Activated T-cell treated with anti-CD3 and anti-CD28 coated beads, Interleukin-2, amount 50 U/mL, for 72 hours (primary cell): ENCODE measurements at regions not wholly inside any gene's neighbourhood (a gene's known extent, or its start where the extent isn't known, plus 50 kb on each side); places are given as distances from the start of the nearest gene placed in this dataset.
"Not testable (repeated sequence)": the region's sequence is repeated elsewhere in the genome, so short reads cannot be mapped to it uniquely, and the experiment has no call there.

ENCODE experiments used
- ATAC-seq, 2 donors: fragments of 150-1000 bp; cut with Tn5 transposase; replicated peaks in 1 of 2; 2 replicates each; pipeline ENCODE4 v1.10.0; 2021; ENCODE audit warnings: moderate library complexity in 2 of 2, mild to moderate bottlenecking in 1 of 2
- DNase-seq, 2 donors: peaks; one replicate each; pipeline ENCODE4 v3.0.0; 2021 to 2022; ENCODE audit warnings: mixed read lengths in 1 of 2
- H3K27ac Mint-ChIP-seq: one replicate; pipeline ENCODE4 v1.8.0; 2022; ENCODE audit warnings: mild to moderate bottlenecking, moderate library complexity, mixed read lengths
- H3K27me3 Mint-ChIP-seq: one replicate; pipeline ENCODE4 v1.8.0; 2022; ENCODE audit warnings: low read depth, mixed read lengths
- H3K36me3 Mint-ChIP-seq, 2 donors: one replicate each; pipeline ENCODE4 v1.8.0; 2022; ENCODE audit warnings: mixed read lengths in 2 of 2, mild to moderate bottlenecking in 1 of 2; ENCODE audit not compliant: insufficient read depth in 2 of 2
- H3K4me1 Mint-ChIP-seq: one replicate; pipeline ENCODE4 v1.8.0; 2022; ENCODE audit warnings: low read depth, mixed read lengths
- H3K4me3 Mint-ChIP-seq, 2 donors: one replicate each; pipeline ENCODE4 v1.8.0; 2022; ENCODE audit warnings: mild to moderate bottlenecking in 2 of 2, mixed read lengths in 2 of 2, moderate library complexity in 2 of 2
- H3K9me3 Mint-ChIP-seq, 2 donors: one replicate each; pipeline ENCODE4 v1.8.0; 2022; ENCODE audit warnings: mixed read lengths in 2 of 2

- Mint-ChIP-seq H3K4me1 (no peaks in the 10 kb centered on the region), H3K27ac (no peak overlapping the region), H3K27me3 (peaks cover 32% of the 10 kb centered on the region), H3K4me3 (no peak overlapping the region), H3K9me3 (peaks cover 4% of the 10 kb centered on the region in 2 donors), H3K36me3 (peaks cover 0 to 2% of the 10 kb centered on the region in 2 donors)
- no peak for ATAC-seq
- no peak for DNase-seq
These were observed 65.3 kb downstream of the CDO1 start for GRCh38 chr5:115751176-115751575.

GRCh38 chr5:115749016-115749415 is 67.4 kb downstream of the CDO1 start:
- H3K27me3 Mint-ChIP-seq: peaks cover 24% of the 10 kb centered on the region
- ATAC-seq: no peak
- no peak overlapping the region for H3K27ac Mint-ChIP-seq
- H3K4me3 Mint-ChIP-seq: no peak overlapping the region
- H3K4me1 Mint-ChIP-seq: no peaks in the 10 kb centered on the region
- H3K9me3 Mint-ChIP-seq: peaks cover 7 to 9% of the 10 kb centered on the region in 2 donors
- DNase-seq: no peak
- peaks cover 5 to 7% of the 10 kb centered on the region in 2 donors for H3K36me3 Mint-ChIP-seq

- H3K36me3 Mint-ChIP-seq, H3K4me3 Mint-ChIP-seq, DNase-seq, ATAC-seq, H3K9me3 Mint-ChIP-seq, H3K27ac Mint-ChIP-seq: not testable (repeated sequence)
- Mint-ChIP-seq H3K27me3 (peaks cover 49% of the 10 kb centered on the region), H3K4me1 (peaks cover 15% of the 10 kb centered on the region)
These were observed 77.2 kb downstream of the CDO1 start for GRCh38 chr5:115739245-115739644.

- Mint-ChIP-seq H3K36me3 (peaks cover 3 to 4% of the 10 kb centered on the region in 2 donors), H3K9me3 (peaks cover 2 to 7% of the 10 kb centered on the region in 2 donors), H3K4me3 (no peak overlapping the region), H3K4me1 (peaks cover 15% of the 10 kb centered on the region), H3K27ac (no peak overlapping the region), H3K27me3 (peaks cover 53% of the 10 kb centered on the region)
- no peak for ATAC-seq
- no peak for DNase-seq
These were observed 77.6 kb downstream of the CDO1 start for GRCh38 chr5:115738830-115739229.

- Mint-ChIP-seq H3K36me3 (peaks cover 0 to 4% of the 10 kb centered on the region in 2 donors), H3K4me1 (peaks cover 15% of the 10 kb centered on the region), H3K4me3 (peak overlapping the region in 1 of 2 donors; percentile 22), H3K9me3 (peaks cover 0 to 3% of the 10 kb centered on the region in 2 donors), H3K27me3 (peaks cover 64% of the 10 kb centered on the region), H3K27ac (no peak overlapping the region)
- DNase-seq: no peak
- ATAC-seq: no peak
These were observed 79.0 kb downstream of the CDO1 start for GRCh38 chr5:115737452-115737851.

DNA sequence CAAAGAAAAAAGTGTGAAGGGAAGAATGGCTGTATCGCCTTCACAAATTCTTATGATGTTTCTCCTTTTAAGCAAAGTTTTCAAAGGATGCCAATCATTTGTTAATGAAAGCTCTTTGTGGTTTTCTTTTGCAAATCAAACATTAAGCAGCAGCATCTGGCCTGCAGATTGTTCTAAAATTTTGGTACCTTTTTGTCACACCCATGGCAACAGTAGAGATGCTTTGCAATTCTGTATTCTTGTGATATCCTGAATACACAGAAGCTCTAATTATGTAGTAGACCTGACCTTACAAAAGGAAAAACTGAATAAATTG is 79.8 kb downstream of the CDO1 start:
- ATAC-seq (no peak), DNase-seq (no peak)
- Mint-ChIP-seq H3K9me3 (no peaks in the 10 kb centered on the region), H3K27ac (no peak overlapping the region), H3K4me3 (no peak overlapping the region), H3K4me1 (peaks cover 15% of the 10 kb centered on the region), H3K27me3 (peaks cover 67% of the 10 kb centered on the region), H3K36me3 (peaks cover 0 to 1% of the 10 kb centered on the region in 2 donors)

GRCh38 chr5:115736004-115736689 is 80.3 kb downstream of the CDO1 start:
- Mint-ChIP-seq H3K36me3 (no peaks in the 10 kb centered on the region), H3K27ac (no peak overlapping the region), H3K4me1 (peaks cover 15% of the 10 kb centered on the region), H3K27me3 (peaks cover 65% of the 10 kb centered on the region), H3K9me3 (no peaks in the 10 kb centered on the region), H3K4me3 (peak overlapping the region in 1 of 2 donors; percentile 43)
- ATAC-seq (peak in 1 of 2 donors; percentile 17), DNase-seq (no peak)

DNA sequence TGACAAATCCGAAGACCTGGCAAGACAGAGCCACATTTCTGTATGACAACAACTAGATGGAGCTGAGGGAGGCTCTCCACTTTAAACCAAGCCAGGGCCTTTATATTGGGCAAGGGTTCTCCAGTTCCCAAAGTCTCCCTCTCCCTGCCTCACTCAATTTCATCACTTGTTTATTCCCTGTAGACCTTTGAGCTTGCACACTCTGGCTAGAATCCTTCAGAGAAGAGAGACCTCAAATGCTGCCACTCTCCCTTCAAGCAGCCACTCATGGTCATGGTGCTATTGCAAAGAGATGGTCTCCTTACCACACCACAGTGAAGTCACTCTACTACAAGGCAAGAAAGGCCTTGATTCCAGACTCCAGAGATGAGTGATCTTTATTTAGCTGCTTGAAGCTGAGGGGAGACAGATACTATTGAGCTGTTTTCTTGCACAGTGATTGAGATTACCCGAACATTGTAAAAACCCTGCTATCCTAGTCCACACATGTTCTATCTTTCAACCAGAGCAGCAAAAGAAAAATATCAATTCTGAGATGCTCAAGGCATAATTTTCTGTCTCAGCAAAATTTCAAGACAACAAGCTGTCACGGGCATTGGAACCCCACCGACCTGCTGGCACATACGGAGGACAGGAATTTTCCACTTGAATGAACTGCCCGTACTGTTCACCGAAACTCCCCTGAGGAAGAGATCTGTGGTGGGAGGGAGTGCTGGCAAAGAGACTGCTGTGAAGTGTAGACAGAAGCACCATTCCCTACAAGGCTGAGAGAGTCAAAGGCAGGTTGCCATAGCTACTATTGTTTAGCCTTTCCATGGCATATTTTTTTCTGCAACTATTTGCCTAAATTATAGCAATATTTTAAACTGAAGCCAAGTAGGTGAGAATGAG is 81.1 kb downstream of the CDO1 start:
- Mint-ChIP-seq H3K9me3 (no peaks in the 10 kb centered on the region), H3K27me3 (peaks cover 62% of the 10 kb centered on the region), H3K4me1 (peaks cover 15% of the 10 kb centered on the region), H3K27ac (no peak overlapping the region), H3K36me3 (no peaks in the 10 kb centered on the region), H3K4me3 (peak overlapping the region in 1 of 2 donors; percentile 43)
- ATAC-seq: no peak
- DNase-seq: no peak

GRCh38 chr5:115733607-115734006 is 82.9 kb downstream of the CDO1 start:
- no peak for DNase-seq
- Mint-ChIP-seq H3K27me3 (peaks cover 73% of the 10 kb centered on the region), H3K4me1 (peaks cover 15% of the 10 kb centered on the region), H3K36me3 (no peaks in the 10 kb centered on the region), H3K9me3 (no peaks in the 10 kb centered on the region), H3K4me3 (no peak overlapping the region), H3K27ac (no peak overlapping the region)
- no peak for ATAC-seq

DNA sequence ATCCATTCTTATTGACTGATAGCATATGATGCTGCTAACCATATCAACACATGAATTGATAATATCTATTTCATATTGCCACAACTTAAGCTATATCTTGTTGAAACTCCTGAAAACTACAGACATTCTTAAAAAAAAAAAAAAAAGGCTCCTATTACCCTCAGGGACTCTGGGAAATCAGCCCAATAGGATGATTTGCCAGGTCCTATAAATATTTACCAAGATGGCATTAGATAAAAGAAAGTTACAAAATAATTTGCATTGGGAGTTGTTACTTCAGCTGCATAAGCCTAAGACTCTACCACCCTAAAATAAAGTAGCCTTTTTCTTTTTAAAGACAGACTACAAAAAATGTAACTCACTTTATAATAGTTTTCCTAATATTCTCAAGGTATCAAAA is 84.4 kb downstream of the CDO1 start:
- no peak for ATAC-seq
- no peak overlapping the region for H3K27ac Mint-ChIP-seq
- no peak overlapping the region for H3K4me3 Mint-ChIP-seq
- H3K4me1 Mint-ChIP-seq: peaks cover 9% of the 10 kb centered on the region
- H3K36me3 Mint-ChIP-seq: no peaks in the 10 kb centered on the region
- H3K9me3 Mint-ChIP-seq: no peaks in the 10 kb centered on the region
- DNase-seq: no peak
- peaks cover 62% of the 10 kb centered on the region for H3K27me3 Mint-ChIP-seq

DNA sequence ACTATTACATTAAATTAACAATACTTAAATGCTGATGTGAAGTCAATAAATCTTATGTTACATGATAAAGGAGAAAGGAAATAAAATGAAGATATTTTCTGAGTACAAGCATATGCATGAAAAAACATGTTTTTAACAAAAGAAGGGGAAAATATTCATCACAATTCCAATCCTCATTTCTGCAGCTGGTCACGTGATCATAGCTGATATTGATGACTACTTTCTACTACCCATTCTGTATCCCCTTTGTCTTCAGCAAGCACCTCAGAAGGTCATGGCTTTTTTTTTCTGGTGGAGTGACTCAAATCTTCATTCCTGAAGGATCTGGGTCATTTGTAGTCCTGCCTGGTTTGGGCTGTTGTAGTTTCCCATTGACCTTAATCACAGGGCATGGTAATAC is 90.9 kb downstream of the CDO1 start:
- Mint-ChIP-seq H3K36me3 (no peaks in the 10 kb centered on the region), H3K9me3 (no peaks in the 10 kb centered on the region), H3K4me1 (no peaks in the 10 kb centered on the region), H3K4me3 (no peak overlapping the region), H3K27me3 (peaks cover 50% of the 10 kb centered on the region), H3K27ac (no peak overlapping the region)
- no peak for ATAC-seq
- no peak for DNase-seq

DNA sequence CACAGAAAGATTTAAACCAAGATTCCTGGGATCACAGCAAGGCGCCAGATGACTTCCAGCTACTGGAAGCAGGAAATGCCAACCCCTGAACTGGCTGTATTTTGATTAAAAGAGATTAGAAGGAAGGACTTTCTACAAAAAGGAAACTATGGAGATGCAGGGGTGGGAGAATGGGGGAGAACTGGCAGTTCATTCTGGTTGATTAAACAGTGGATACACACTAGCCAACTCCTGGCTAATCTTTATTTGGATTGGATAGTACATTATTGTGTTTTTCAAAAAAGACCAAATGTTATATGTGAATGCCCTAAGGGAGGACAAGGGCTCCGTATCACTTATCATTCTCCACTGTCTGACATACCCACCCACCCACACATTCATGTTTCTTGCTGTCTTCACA is 93.2 kb downstream of the CDO1 start:
- Mint-ChIP-seq H3K27ac (no peak overlapping the region), H3K4me3 (no peak overlapping the region), H3K36me3 (no peaks in the 10 kb centered on the region), H3K27me3 (peaks cover 49% of the 10 kb centered on the region), H3K9me3 (no peaks in the 10 kb centered on the region), H3K4me1 (no peaks in the 10 kb centered on the region)
- no peak for DNase-seq
- ATAC-seq: no peak

DNA sequence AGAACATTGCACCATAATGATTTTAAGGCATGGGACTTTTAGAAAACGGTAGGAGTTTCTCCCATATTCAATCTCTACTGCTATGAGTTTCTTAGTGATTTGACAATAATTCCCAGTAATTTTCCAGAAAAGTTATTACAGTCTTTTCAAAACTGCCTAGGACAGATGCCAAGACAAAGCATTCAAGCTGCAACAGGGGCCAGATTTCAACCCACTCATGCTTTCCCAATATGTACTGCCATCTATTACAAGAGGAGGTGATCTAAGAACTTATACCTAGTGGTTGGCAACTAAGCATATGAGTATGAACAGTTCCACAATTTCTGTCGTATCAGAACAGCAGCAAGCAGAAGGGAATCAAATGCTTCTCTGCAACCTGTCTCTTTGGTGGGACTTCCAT is 95.1 kb upstream of the TMED7 start:
- no peak overlapping the region for H3K4me3 Mint-ChIP-seq
- H3K36me3 Mint-ChIP-seq: no peaks in the 10 kb centered on the region
- H3K9me3 Mint-ChIP-seq: no peaks in the 10 kb centered on the region
- no peak overlapping the region for H3K27ac Mint-ChIP-seq
- no peaks in the 10 kb centered on the region for H3K4me1 Mint-ChIP-seq
- DNase-seq (no peak), ATAC-seq (no peak)
- peaks cover 55% of the 10 kb centered on the region for H3K27me3 Mint-ChIP-seq
